Activated CD8-positive, alpha-beta T cell treated with anti-CD3 and anti-CD28 coated beads for 36 hours (primary cell): ENCODE measurements at regions not wholly inside any gene's neighbourhood (a gene's known extent, or its start where the extent isn't known, plus 50 kb on each side); places are given as distances from the start of the nearest gene placed in this dataset.

Source experiments
- ATAC-seq: fragments of 200-7000 bp; cut with Tn5 transposase; one replicate; pipeline ENCODE4 v1.10.0; 2021; ENCODE audit warnings: mild to moderate bottlenecking, moderate library complexity
- CTCF ChIA-PET: fragments of 350-600 bp; sonication (Branson Sonifier 250); formaldehyde crosslinking; loops from one replicate; lab custom pipeline; 2021; ENCODE audit warnings: antibody characterized with exemption; lab: Charles Lee
- POLR2A ChIA-PET: fragments of 350-600 bp; sonication (Branson Sonifier 250); formaldehyde crosslinking; loops from one replicate; lab custom pipeline; 2021; ENCODE audit warnings: antibody characterized with exemption; lab: Charles Lee
- DNase-seq: peaks from one replicate; pipeline ENCODE4 v3.0.0-alpha.2; 2020
- H3K27ac Mint-ChIP-seq: one replicate; pipeline ENCODE4 v1.8.0; 2021; ENCODE audit warnings: mild to moderate bottlenecking, mixed read lengths
- H3K27me3 Mint-ChIP-seq: one replicate; pipeline ENCODE4 v1.8.0; 2021; ENCODE audit warnings: mixed read lengths
- H3K36me3 Mint-ChIP-seq: one replicate; pipeline ENCODE4 v1.8.0; 2021; ENCODE audit warnings: low read depth, mixed read lengths
- H3K4me1 Mint-ChIP-seq: one replicate; pipeline ENCODE4 v1.8.0; 2021; ENCODE audit warnings: low read depth, mixed read lengths
- H3K4me3 Mint-ChIP-seq: one replicate; pipeline ENCODE4 v1.8.0; 2021; ENCODE audit warnings: mild to moderate bottlenecking, moderate library complexity, mixed read lengths
- H3K9me3 Mint-ChIP-seq: one replicate; pipeline ENCODE4 v1.8.0; 2021; ENCODE audit warnings: mixed read lengths
- CTCF ChIP-seq: fragments of 200-600 bp; IDR thresholded peaks from one replicate; pipeline ENCODE4 v1.8.0; 2022; ENCODE audit warnings: antibody characterized with exemption, mild to moderate bottlenecking
- intact Hi-C: fragments of 100-400 bp; cut with micrococcal nuclease; formaldehyde crosslinking; loops from one replicate; pipeline ENCODE4 v1.10.0; 2022

GRCh38 chr12:92442782-92443181 is 260.0 kb upstream of the PLEKHG7 start:
- no peaks in the 10 kb centered on the region for H3K36me3 Mint-ChIP-seq
- no peaks in the 10 kb centered on the region for H3K27me3 Mint-ChIP-seq
- peak; percentile 42 for ATAC-seq
- H3K4me3 Mint-ChIP-seq, result no peak overlapping the region
- intact Hi-C loops, result no loop called here
- H3K9me3 Mint-ChIP-seq, result no peaks in the 10 kb centered on the region
- CTCF ChIA-PET, result interaction anchor here (1.0 to 1.6 kb wide), 3 partner anchors 19 to 129 kb away, joined by 3 read pairs; no protein-coding TSS in a partner anchor
- DNase-seq, result no peak
- TF ChIP-seq CTCF, result no peak
- H3K4me1 Mint-ChIP-seq, result peaks cover 35% of the 10 kb centered on the region
- no peak overlapping the region for H3K27ac Mint-ChIP-seq
- POLR2A ChIA-PET, result interaction anchor here (1.2 kb wide), 1 partner anchor 9 kb away, joined by 3 read pairs; no protein-coding TSS in a partner anchor

- H3K9me3 Mint-ChIP-seq, result no peaks in the 10 kb centered on the region
Observed at GRCh38 chr12:92440072-92440471, 262.7 kb upstream of the PLEKHG7 start.

GRCh38 chr12:92439420-92439805 is 263.4 kb upstream of the PLEKHG7 start:
- ChIA-PET POLR2A (no interaction called here), CTCF (no interaction called here)
- intact Hi-C loops, result no loop called here

More at GRCh38 chr12:92440072-92440471, 262.7 kb upstream of the PLEKHG7 start:
- no peak for TF ChIP-seq CTCF
- Mint-ChIP-seq H3K4me1 (peaks cover 31% of the 10 kb centered on the region), H3K27ac (no peak overlapping the region), H3K4me3 (no peak overlapping the region), H3K36me3 (no peaks in the 10 kb centered on the region), H3K27me3 (no peaks in the 10 kb centered on the region)
- CTCF ChIA-PET, result no interaction called here
- no peak for ATAC-seq
- intact Hi-C loops, result no loop called here
- POLR2A ChIA-PET, result interaction anchor here (0.6 kb wide), 1 partner anchor 40 kb away, joined by 3 read pairs; no protein-coding TSS in a partner anchor
- DNase-seq, result no peak

GRCh38 chr12:92438641-92439419 is 264.0 kb upstream of the PLEKHG7 start:
- Mint-ChIP-seq H3K27me3 (no peaks in the 10 kb centered on the region), H3K27ac (no peak overlapping the region), H3K4me1 (peaks cover 31% of the 10 kb centered on the region), H3K9me3 (no peaks in the 10 kb centered on the region), H3K36me3 (no peaks in the 10 kb centered on the region), H3K4me3 (no peak overlapping the region)
- TF ChIP-seq CTCF, result no peak
- CTCF ChIA-PET, result no interaction called here
- POLR2A ChIA-PET, result no interaction called here
- no peak for ATAC-seq
- intact Hi-C loops, result no loop called here
- no peak for DNase-seq

More at GRCh38 chr12:92439420-92439805, 263.4 kb upstream of the PLEKHG7 start:
- TF ChIP-seq CTCF, result no peak
- no peaks in the 10 kb centered on the region for H3K9me3 Mint-ChIP-seq
- H3K36me3 Mint-ChIP-seq, result no peaks in the 10 kb centered on the region
- H3K27me3 Mint-ChIP-seq, result no peaks in the 10 kb centered on the region
- DNase-seq (no peak), ATAC-seq (no peak)
- H3K27ac Mint-ChIP-seq, result no peak overlapping the region
- H3K4me3 Mint-ChIP-seq, result no peak overlapping the region
- peaks cover 31% of the 10 kb centered on the region for H3K4me1 Mint-ChIP-seq

- POLR2A ChIA-PET, result no interaction called here
- H3K4me3 Mint-ChIP-seq, result no peak overlapping the region
- H3K27ac Mint-ChIP-seq, result no peak overlapping the region
- H3K4me1 Mint-ChIP-seq, result peaks cover 30% of the 10 kb centered on the region
- no peaks in the 10 kb centered on the region for H3K27me3 Mint-ChIP-seq
- DNase-seq, result no peak
- no peak for ATAC-seq
- intact Hi-C loops, result no loop called here
- no peaks in the 10 kb centered on the region for H3K36me3 Mint-ChIP-seq
- TF ChIP-seq CTCF, result no peak
- H3K9me3 Mint-ChIP-seq, result peaks cover 2% of the 10 kb centered on the region
- CTCF ChIA-PET, result no interaction called here
Observed at GRCh38 chr12:92437452-92437851, 265.3 kb upstream of the PLEKHG7 start.
